ENCODE measurements at regions not wholly inside any gene's neighbourhood (a gene's known extent, or its start where the extent isn't known, plus 50 kb on each side); places are given as distances from the start of the nearest gene placed in this dataset.
"Not testable (repeated sequence)": the region's sequence is repeated elsewhere in the genome, so short reads cannot be mapped to it uniquely, and the experiment has no call there.

GRCh38 chr13:48829536-48829935 is 146.2 kb upstream of the FNDC3A start:
- Histone ChIP-seq H3K27me3 (no peaks in the 10 kb centered on the region), H3K9me3 (no peaks in the 10 kb centered on the region), H3K27ac (no peak overlapping the region), H3K36me3 (no peaks in the 10 kb centered on the region), H3K4me1 (no peaks in the 10 kb centered on the region), H3K4me3 (no peak overlapping the region)
- no peak for FAIRE-seq
- DNase-seq = no peak
- TF ChIP-seq, protein P1, sequence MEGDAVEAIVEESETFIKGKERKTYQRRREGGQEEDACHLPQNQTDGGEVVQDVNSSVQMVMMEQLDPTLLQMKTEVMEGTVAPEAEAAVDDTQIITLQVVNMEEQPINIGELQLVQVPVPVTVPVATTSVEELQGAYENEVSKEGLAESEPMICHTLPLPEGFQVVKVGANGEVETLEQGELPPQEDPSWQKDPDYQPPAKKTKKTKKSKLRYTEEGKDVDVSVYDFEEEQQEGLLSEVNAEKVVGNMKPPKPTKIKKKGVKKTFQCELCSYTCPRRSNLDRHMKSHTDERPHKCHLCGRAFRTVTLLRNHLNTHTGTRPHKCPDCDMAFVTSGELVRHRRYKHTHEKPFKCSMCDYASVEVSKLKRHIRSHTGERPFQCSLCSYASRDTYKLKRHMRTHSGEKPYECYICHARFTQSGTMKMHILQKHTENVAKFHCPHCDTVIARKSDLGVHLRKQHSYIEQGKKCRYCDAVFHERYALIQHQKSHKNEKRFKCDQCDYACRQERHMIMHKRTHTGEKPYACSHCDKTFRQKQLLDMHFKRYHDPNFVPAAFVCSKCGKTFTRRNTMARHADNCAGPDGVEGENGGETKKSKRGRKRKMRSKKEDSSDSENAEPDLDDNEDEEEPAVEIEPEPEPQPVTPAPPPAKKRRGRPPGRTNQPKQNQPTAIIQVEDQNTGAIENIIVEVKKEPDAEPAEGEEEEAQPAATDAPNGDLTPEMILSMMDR (IDR thresholded peaks at IDR 0.05) = no peak
- 59 to 78% methylated on average over 1 of the region's 1 CpG for WGBS, 2 donors
- ATAC-seq = no peak
- intact Hi-C loops (cut with DNase I) = no loop called here

DNA sequence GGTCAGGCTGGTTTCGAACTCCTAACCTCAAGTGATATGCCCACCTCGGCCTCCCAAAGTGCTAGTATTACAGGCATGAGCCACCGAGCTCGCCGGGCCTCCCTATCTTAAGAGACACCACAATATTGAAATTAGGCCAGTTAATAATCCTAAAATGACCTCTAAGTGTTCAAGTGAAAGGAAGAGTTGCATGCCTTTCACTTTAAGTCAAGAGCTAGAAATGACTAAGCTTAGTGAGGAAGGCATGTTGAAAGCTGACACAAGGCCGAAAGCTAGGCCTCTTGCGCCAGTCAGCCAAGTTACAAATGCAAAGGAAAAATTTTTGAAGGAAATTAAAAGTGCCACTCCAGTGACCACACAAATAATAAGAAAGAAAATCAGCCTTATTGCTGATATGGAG is 144.5 kb upstream of the FNDC3A start:
- no peaks in the 10 kb centered on the region for H3K36me3 ChIP-seq
- H3K9me3 ChIP-seq = no peaks in the 10 kb centered on the region
- FAIRE-seq (no peak), ATAC-seq (no peak), DNase-seq (no peak)
- intact Hi-C loops (cut with DNase I) = no loop called here
- H3K27me3 ChIP-seq = no peaks in the 10 kb centered on the region
- TF ChIP-seq, protein P1 (IDR thresholded peaks at IDR 0.05) = no peak
- 83 to 92% methylated on average over 7 of the region's 7 CpGs for WGBS, 2 donors
- H3K4me1 ChIP-seq = no peaks in the 10 kb centered on the region
- H3K4me3 ChIP-seq = no peak overlapping the region
- H3K27ac ChIP-seq = no peak overlapping the region

GRCh38 chr13:48833412-48833811 is 142.3 kb upstream of the FNDC3A start:
- Histone ChIP-seq H3K4me1 (no peaks in the 10 kb centered on the region), H3K36me3 (no peaks in the 10 kb centered on the region), H3K27ac (no peak overlapping the region), H3K9me3 (no peaks in the 10 kb centered on the region), H3K4me3 (no peak overlapping the region), H3K27me3 (no peaks in the 10 kb centered on the region)
- ATAC-seq = no peak
- intact Hi-C loops (cut with DNase I) = no loop called here
- DNase-seq = no peak
- TF ChIP-seq, protein P1 (IDR thresholded peaks at IDR 0.05) = no peak
- 64% methylated on average over 3 of the region's 3 CpGs for WGBS, 2 donors
- no peak for FAIRE-seq

- intact Hi-C loops (cut with DNase I); ATAC-seq; H3K27ac ChIP-seq; H3K27me3 ChIP-seq; H3K4me3 ChIP-seq; DNase-seq; H3K36me3 ChIP-seq; H3K9me3 ChIP-seq; H3K4me1 ChIP-seq; FAIRE-seq: not testable (repeated sequence)
- WGBS, 2 donors = 94 to 98% methylated on average over 5 of the region's 5 CpGs
These were observed 140.4 kb upstream of the FNDC3A start for GRCh38 chr13:48835326-48835725.

GRCh38 chr13:48838193-48838973 is 137.3 kb upstream of the FNDC3A start:
- DNase-seq (no peak), ATAC-seq (no peak), FAIRE-seq (no peak)
- Histone ChIP-seq H3K36me3 (no peaks in the 10 kb centered on the region), H3K27ac (no peak overlapping the region), H3K4me1 (no peaks in the 10 kb centered on the region), H3K4me3 (no peak overlapping the region), H3K9me3 (no peaks in the 10 kb centered on the region), H3K27me3 (no peaks in the 10 kb centered on the region)
- intact Hi-C loops (cut with DNase I) = no loop called here
- WGBS, 2 donors = 29 to 32% methylated on average over 5 of the region's 5 CpGs
- TF ChIP-seq, protein P1 (IDR thresholded peaks at IDR 0.05) = no peak

Data from pancreas (tissue), 10 donors.